Activated CD4-positive, alpha-beta T cell treated with anti-CD3 and anti-CD28 coated beads for 36 hours (primary cell): ENCODE measurements at regions not wholly inside any gene's neighbourhood (a gene's known extent, or its start where the extent isn't known, plus 50 kb on each side); places are given as distances from the start of the nearest gene placed in this dataset.
A peak's percentile ranks its signal among the peaks of the same experiment; 100 is the strongest.
"Not testable (repeated sequence)": the region's sequence is repeated elsewhere in the genome, so short reads cannot be mapped to it uniquely, and the experiment has no call there.

Experiments
- ATAC-seq: fragments of 200-7000 bp; cut with Tn5 transposase; one replicate; pipeline ENCODE4 v1.10.0; 2021; ENCODE audit warnings: mild to moderate bottlenecking, moderate library complexity
- CTCF ChIA-PET: fragments of 350-600 bp; sonication (Branson Sonifier 250); formaldehyde crosslinking; loops from one replicate; lab custom pipeline; 2021; ENCODE audit warnings: antibody characterized with exemption; lab: Charles Lee
- POLR2A ChIA-PET: fragments of 350-600 bp; sonication (Branson Sonifier 250); formaldehyde crosslinking; loops from one replicate; lab custom pipeline; 2021; ENCODE audit warnings: antibody characterized with exemption, inconsistent platforms; lab: Charles Lee
- DNase-seq: peaks from one replicate; pipeline ENCODE4 v3.0.0-alpha.2; 2020
- H3K27ac Mint-ChIP-seq: one replicate; pipeline ENCODE4 v1.8.0; 2021; ENCODE audit warnings: mixed read lengths
- H3K27me3 Mint-ChIP-seq: one replicate; pipeline ENCODE4 v1.8.0; 2021; ENCODE audit warnings: mixed read lengths
- H3K36me3 Mint-ChIP-seq: one replicate; pipeline ENCODE4 v1.8.0; 2021; ENCODE audit warnings: low read depth, mixed read lengths
- H3K4me1 Mint-ChIP-seq: one replicate; pipeline ENCODE4 v1.8.0; 2021; ENCODE audit warnings: mixed read lengths
- H3K4me3 Mint-ChIP-seq: one replicate; pipeline ENCODE4 v1.8.0; 2021; ENCODE audit warnings: mild to moderate bottlenecking, moderate library complexity, mixed read lengths
- H3K9me3 Mint-ChIP-seq: one replicate; pipeline ENCODE4 v1.8.0; 2021; ENCODE audit warnings: low read depth, mixed read lengths
- intact Hi-C, 2 experiments: fragments of 100-400 bp; cut with DNase I in 1 of 2; cut with micrococcal nuclease in 1 of 2; formaldehyde crosslinking; loops; one replicate each; pipeline versions ENCODE4 v1.14.2 to v1.15.1; 2022 to 2024; cut with DNase I, micrococcal nuclease

DNA sequence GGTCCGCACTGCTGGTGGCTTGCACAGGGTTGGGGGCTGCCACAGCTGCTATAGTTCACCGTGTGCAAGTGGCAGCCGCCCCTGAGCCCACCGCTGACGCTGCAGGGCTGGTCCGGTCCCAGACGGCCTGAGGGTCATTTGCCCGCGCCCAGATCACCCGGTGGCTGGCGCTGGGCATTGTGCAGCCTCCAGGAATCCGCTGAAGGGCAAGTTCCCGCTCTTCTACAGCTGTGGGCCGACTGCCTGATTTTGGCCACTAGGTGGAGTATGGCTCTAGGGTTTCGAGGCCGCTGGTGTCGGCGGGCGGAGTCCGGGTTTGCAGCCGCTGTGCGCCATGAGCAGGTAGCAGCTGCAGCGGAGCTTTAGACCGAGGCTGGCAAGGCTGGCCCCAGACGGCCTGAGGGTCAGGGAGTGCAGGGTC lies 581.8 kb downstream of the TUBA3C start:
- ATAC-seq, H3K27me3 Mint-ChIP-seq, H3K4me3 Mint-ChIP-seq, H3K27ac Mint-ChIP-seq, POLR2A ChIA-PET, H3K9me3 Mint-ChIP-seq, CTCF ChIA-PET, intact Hi-C loops, H3K4me1 Mint-ChIP-seq, H3K36me3 Mint-ChIP-seq: not testable (repeated sequence)
- DNase-seq: peak; percentile 73

DNA sequence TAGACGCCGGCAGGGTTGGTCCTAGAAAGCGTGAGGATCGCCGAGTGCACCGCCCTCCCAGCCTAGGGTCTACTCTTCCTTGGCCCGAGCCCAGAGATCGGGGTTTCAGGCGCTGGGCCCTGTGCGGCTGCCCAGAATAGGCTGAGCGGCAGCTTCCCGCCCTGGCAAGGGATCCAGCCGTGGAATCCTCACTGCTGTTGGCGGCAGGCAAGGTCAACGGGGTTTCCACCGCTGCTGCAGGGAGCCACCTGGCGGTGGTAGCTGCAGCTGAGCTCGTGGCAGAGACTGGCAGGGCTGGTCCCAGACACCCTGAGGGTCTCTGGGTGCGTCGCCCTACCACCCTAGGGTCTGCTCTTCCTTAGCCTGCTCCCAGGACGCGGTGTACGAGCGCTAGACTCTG lies 583.1 kb downstream of the TUBA3C start:
- H3K27me3 Mint-ChIP-seq, H3K9me3 Mint-ChIP-seq, H3K27ac Mint-ChIP-seq, intact Hi-C loops, H3K4me3 Mint-ChIP-seq, H3K4me1 Mint-ChIP-seq, POLR2A ChIA-PET, ATAC-seq, H3K36me3 Mint-ChIP-seq, CTCF ChIA-PET: not testable (repeated sequence)
- peak; percentile 6 for DNase-seq

DNA sequence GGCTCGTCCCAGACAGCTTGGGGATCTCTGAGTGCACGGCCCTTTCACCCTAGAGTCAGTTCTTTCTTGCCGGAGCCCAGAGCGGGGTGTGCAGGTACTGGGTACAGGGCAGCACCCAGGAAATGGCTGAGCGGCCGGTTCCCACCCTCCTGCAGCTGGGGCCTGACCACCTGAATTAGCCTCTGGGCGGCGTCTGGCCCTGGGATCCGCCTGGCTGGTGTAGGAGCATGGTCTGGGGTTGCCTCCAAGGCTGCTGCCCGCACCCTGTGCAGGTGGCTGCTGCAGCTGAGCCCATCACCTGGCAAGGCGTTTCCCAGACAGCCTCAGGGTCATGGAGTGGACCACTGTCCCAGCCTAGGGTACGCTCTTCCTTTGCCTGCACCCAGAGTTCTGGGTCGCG lies 583.7 kb downstream of the TUBA3C start:
- H3K9me3 Mint-ChIP-seq, H3K27ac Mint-ChIP-seq, H3K36me3 Mint-ChIP-seq, intact Hi-C loops, H3K27me3 Mint-ChIP-seq, POLR2A ChIA-PET, H3K4me1 Mint-ChIP-seq, ATAC-seq, CTCF ChIA-PET, H3K4me3 Mint-ChIP-seq, DNase-seq: not testable (repeated sequence)

DNA sequence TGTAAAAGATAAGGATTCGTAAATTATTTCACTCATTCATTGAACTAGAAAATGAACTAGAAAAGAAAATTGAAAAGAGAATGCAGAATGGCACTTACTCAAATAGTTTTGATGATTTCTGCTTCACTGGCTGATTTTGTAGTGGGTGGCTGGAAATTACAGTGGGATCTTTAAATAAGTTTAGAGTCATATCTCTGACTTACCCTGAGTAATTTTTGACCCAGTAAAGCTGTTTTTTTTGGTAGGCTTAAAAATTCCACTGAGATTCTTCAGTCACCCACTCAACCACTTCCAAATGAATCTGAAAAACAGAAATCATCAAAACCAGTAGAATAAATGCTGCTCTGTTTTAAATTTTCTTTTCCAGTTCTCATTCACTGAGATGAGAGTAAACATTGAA lies 604.5 kb downstream of the TUBA3C start:
- H3K4me1 Mint-ChIP-seq, POLR2A ChIA-PET, H3K27me3 Mint-ChIP-seq, CTCF ChIA-PET, H3K36me3 Mint-ChIP-seq, H3K9me3 Mint-ChIP-seq, DNase-seq, intact Hi-C loops, H3K4me3 Mint-ChIP-seq, H3K27ac Mint-ChIP-seq, ATAC-seq: not testable (repeated sequence)

DNA sequence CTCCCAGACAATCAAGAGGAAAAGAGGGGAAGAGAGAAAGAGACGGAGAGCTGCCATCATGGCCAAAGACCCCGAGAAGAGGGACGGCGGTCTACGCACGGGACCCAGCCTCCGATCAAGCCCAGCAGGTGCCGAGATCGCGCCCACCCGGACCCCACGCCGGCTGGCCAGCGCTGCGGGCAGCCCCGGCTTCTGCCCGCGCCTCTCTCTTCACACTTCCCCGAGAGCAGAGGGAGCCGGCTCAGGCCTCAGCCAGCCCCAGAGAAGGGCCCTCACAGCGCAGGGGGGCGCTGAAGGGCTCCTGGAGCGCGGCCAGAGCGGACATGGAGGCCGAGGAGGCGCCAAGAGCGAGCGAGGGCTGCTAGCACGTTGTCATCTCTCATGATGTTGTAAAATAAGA lies 613.7 kb downstream of the TUBA3C start:
- DNase-seq, POLR2A ChIA-PET, CTCF ChIA-PET, H3K4me3 Mint-ChIP-seq, intact Hi-C loops, H3K36me3 Mint-ChIP-seq, H3K4me1 Mint-ChIP-seq, H3K27ac Mint-ChIP-seq, H3K9me3 Mint-ChIP-seq, H3K27me3 Mint-ChIP-seq, ATAC-seq: not testable (repeated sequence)
